Upper lobe of left lung (tissue), 6 donors: ENCODE measurements at regions not wholly inside any gene's neighbourhood (a gene's known extent, or its start where the extent isn't known, plus 50 kb on each side); places are given as distances from the start of the nearest gene placed in this dataset.
A peak's percentile ranks its signal among the peaks of the same experiment; 100 is the strongest.

Source experiments
- ATAC-seq, 2 donors: fragments of 200-7000 bp; cut with Tn5 transposase; one replicate each; pipeline ENCODE4 v1.9.1; 2022; ENCODE audit warnings: mild to moderate bottlenecking in 2 of 2, moderate library complexity in 2 of 2; ENCODE audit not compliant: low FRiP score in 2 of 2
- DNase-seq, 2 donors: peaks; one replicate each; pipeline ENCODE4 v3.0.0-alpha.2; 2019 to 2020
- H3K27ac ChIP-seq, 4 donors: fragments of 200-600 bp; sonication (generic); one replicate each; pipeline ENCODE4 v1.5.1; 2016 to 2019
- H3K27me3 ChIP-seq, 4 donors: fragments of 200-600 bp; sonication (generic); one replicate each; pipeline ENCODE4 v1.5.1; 2017 to 2019
- H3K36me3 ChIP-seq, 4 donors: fragments of 200-600 bp; sonication (generic); one replicate each; pipeline ENCODE4 v1.5.1; 2016 to 2019
- H3K4me1 ChIP-seq, 4 donors: fragments of 200-600 bp; sonication (generic); one replicate each; pipeline ENCODE4 v1.5.1; 2018 to 2019
- H3K4me3 ChIP-seq, 4 donors: fragments of 200-600 bp; sonication (generic); one replicate each; pipeline ENCODE4 v1.5.1; 2017 to 2019; ENCODE audit warnings: mild to moderate bottlenecking in 2 of 4, moderate library complexity in 1 of 4
- H3K9me3 ChIP-seq, 4 donors: fragments of 200-600 bp; sonication (generic); one replicate each; pipeline ENCODE4 v1.5.1; 2018 to 2019
- CTCF ChIP-seq, 6 experiments: fragments of 450-650 bp in 4 of 6; fragments of 200-600 bp in 2 of 6; sonication (generic) in 2 of 6; IDR thresholded peaks; one replicate each; pipeline ENCODE4 v1.5.1; 2016 to 2019; ENCODE audit warnings: antibody characterized with exemption in 6 of 6
- EP300 ChIP-seq, 4 donors: sonication (generic); formaldehyde crosslinking; IDR thresholded peaks; one replicate each; pipeline ENCODE4 v1.5.1; 2017; ENCODE audit warnings: antibody characterized with exemption in 4 of 4, control low read depth in 2 of 4
- POLR2A ChIP-seq, 4 donors: fragments of 450-650 bp; IDR thresholded peaks; one replicate each; pipeline ENCODE4 v1.5.1; 2016 to 2017; ENCODE audit warnings: antibody characterized with exemption in 4 of 4, mild to moderate bottlenecking in 2 of 4
- POLR2AphosphoS5 ChIP-seq, 2 donors: sonication (generic); formaldehyde crosslinking; IDR thresholded peaks; one replicate each; pipeline ENCODE4 v1.5.1; 2017; ENCODE audit warnings: antibody characterized with exemption in 2 of 2
- WGBS, 2 donors: methylation state at CpG; one replicate each; pipeline ENCODE4 v1.1.5; 2017 to 2018; 5-methylcytosine and 5-hydroxymethylcytosine counted together
- donor health status: DM: no; HTN: no; CAD: no; lungs with moderate emphysema.
- donor health status: DM: no; HTN: yes; CAD: no; lungs with severe emphysema.

GRCh38 chr14:104264495-104265265 lies 126.3 kb downstream of the KIF26A start:
- Histone ChIP-seq H3K36me3 (no peaks in the 10 kb centered on the region), H3K27ac (no peak overlapping the region), H3K4me1 (no peaks in the 10 kb centered on the region), H3K9me3 (no peaks in the 10 kb centered on the region), H3K4me3 (no peak overlapping the region), H3K27me3 (no peaks in the 10 kb centered on the region)
- peak; percentile 16 to 61 for DNase-seq
- TF ChIP-seq POLR2A (IDR thresholded peaks at IDR 0.05) (no peak), POLR2AphosphoS5 (IDR thresholded peaks at IDR 0.05) (no peak), CTCF (IDR thresholded peaks at IDR 0.05) (no peak), EP300 (IDR thresholded peaks at IDR 0.05) (no peak)
- WGBS, 2 donors, result 84 to 86% methylated on average over 13 to 18 of the region's 20 CpGs
- peak; percentile 2 to 11 for ATAC-seq

GRCh38 chr14:104265918-104266630 lies 127.7 kb downstream of the KIF26A start:
- WGBS, 2 donors, result 83 to 85% methylated on average over 18 to 21 of the region's 21 CpGs

DNA sequence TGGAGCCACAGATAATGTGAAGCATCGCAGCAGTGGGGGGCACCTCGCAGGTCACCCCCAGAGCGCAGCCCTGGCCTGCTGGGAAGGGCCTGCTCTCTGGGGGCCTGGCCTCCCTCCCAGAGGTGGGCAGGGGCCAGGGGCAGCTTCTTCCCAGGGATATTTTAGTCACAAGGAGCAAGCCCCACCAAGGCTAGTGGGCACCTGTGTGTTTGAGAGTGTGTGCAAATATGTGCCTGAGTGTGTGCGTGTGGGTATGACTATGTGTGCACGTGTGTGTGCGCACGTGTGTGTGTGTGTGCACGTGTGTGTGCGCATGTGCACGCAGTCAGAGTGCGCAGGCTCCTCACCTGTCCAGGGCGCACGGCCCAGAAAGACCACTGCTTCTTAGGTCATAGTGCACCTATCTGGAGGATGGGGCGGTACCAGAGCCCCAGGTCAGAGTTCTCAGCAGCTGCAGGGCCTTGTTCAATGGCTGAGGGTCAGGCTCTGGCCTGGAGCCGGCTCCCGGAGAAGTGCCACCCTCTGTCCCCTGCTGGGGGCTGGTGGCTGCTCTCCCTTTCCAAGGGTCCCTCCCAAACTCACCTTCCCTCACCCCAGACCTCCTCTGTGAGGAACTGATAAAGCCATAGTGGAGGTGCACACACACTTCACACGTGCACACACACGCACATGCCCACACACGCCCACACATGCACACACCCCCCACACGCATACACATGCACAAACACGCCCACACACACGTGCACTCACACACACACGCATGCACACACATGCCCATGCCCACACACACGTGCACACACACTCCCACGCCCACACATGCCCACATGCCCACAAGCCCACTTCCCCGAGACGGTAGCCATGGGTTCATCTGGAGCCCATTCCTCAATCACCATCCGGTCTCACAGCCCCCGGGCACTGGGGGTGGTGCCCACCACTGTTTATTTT lies 128.5 kb downstream of the KIF26A start:
- Histone ChIP-seq H3K36me3 (no peaks in the 10 kb centered on the region), H3K9me3 (no peaks in the 10 kb centered on the region), H3K4me1 (no peaks in the 10 kb centered on the region), H3K27me3 (no peaks in the 10 kb centered on the region), H3K4me3 (no peak overlapping the region), H3K27ac (no peak overlapping the region)
- DNase-seq, result peak in 1 of 2 donors; percentile 17
- peak in 1 of 2 donors; percentile 9 for ATAC-seq
- 87 to 93% methylated on average over 20 to 29 of the region's 29 CpGs for WGBS, 2 donors
- TF ChIP-seq POLR2A (IDR thresholded peaks at IDR 0.05) (no peak), POLR2AphosphoS5 (IDR thresholded peaks at IDR 0.05) (no peak), EP300 (IDR thresholded peaks at IDR 0.05) (no peak), CTCF (IDR thresholded peaks at IDR 0.05) (no peak)

More at GRCh38 chr14:104265918-104266630, 127.7 kb downstream of the KIF26A start:
- DNase-seq (peak in 1 of 2 donors; percentile 16), ATAC-seq (no peak)
- Histone ChIP-seq H3K4me3 (no peak overlapping the region), H3K27me3 (no peaks in the 10 kb centered on the region), H3K36me3 (no peaks in the 10 kb centered on the region), H3K27ac (no peak overlapping the region), H3K4me1 (no peaks in the 10 kb centered on the region), H3K9me3 (no peaks in the 10 kb centered on the region)
- TF ChIP-seq POLR2A (IDR thresholded peaks at IDR 0.05), result no peak
- TF ChIP-seq CTCF (IDR thresholded peaks at IDR 0.05), result no peak
- no peak for TF ChIP-seq EP300 (IDR thresholded peaks at IDR 0.05)
- TF ChIP-seq POLR2AphosphoS5 (IDR thresholded peaks at IDR 0.05), result no peak

DNA sequence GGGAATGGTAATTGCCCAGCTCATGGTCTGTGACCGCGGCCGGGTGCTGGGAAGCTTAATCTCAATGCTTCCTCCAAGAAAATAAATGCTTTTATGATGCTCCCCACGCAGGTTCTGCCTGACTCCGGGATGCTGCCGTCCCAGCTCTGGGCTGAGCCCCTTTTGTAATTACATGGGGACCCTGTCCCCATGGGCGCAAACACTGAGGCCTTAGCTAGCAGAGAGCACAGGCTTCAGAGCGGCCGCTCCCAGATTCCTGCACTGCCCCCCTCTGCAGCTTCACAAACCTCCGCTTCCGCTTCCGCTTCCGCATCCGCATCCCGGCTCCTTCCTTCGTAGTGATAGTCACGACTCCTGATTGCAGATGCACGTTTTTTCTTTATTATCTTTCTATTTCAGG lies 129.5 kb downstream of the KIF26A start:
- Histone ChIP-seq H3K27me3 (no peaks in the 10 kb centered on the region), H3K36me3 (no peaks in the 10 kb centered on the region), H3K4me3 (no peak overlapping the region), H3K4me1 (no peaks in the 10 kb centered on the region), H3K9me3 (no peaks in the 10 kb centered on the region), H3K27ac (no peak overlapping the region)
- DNase-seq, result peak in 1 of 2 donors; percentile 15
- no peak for TF ChIP-seq POLR2AphosphoS5 (IDR thresholded peaks at IDR 0.05)
- 39 to 55% methylated on average over 18 of the region's 18 CpGs for WGBS, 2 donors
- ATAC-seq, result no peak

- Histone ChIP-seq H3K9me3 (no peaks in the 10 kb centered on the region), H3K27ac (no peak overlapping the region), H3K4me1 (no peaks in the 10 kb centered on the region), H3K36me3 (no peaks in the 10 kb centered on the region), H3K4me3 (no peak overlapping the region), H3K27me3 (no peaks in the 10 kb centered on the region)
- TF ChIP-seq POLR2AphosphoS5 (IDR thresholded peaks at IDR 0.05), result no peak
- TF ChIP-seq CTCF (IDR thresholded peaks at IDR 0.05), result no peak
- TF ChIP-seq POLR2A (IDR thresholded peaks at IDR 0.05), result no peak
- TF ChIP-seq EP300 (IDR thresholded peaks at IDR 0.05), result no peak
- DNase-seq, result no peak
- WGBS, 2 donors, result 88 to 92% methylated on average over 7 of the region's 7 CpGs
- no peak for ATAC-seq
Measured at GRCh38 chr14:104268295-104268694, 129.9 kb downstream of the KIF26A start.
